T-helper 2 cell treated with Interferon-gamma antibody and Interleukin-4, amounts not matched to agents 5 μg/mL and 100 μg/mL, for 36 hours (primary cell): ENCODE measurements at regions not wholly inside any gene's neighbourhood (a gene's known extent, or its start where the extent isn't known, plus 50 kb on each side); places are given as distances from the start of the nearest gene placed in this dataset.
A peak's percentile ranks its signal among the peaks of the same experiment; 100 is the strongest.

Experiments used
- DNase-seq: peaks from one replicate; pipeline ENCODE4 v3.0.0; 2021; ENCODE audit warnings: low spot score
- H3K27ac Mint-ChIP-seq: one replicate; pipeline ENCODE4 v1.8.0; 2021; ENCODE audit warnings: mild to moderate bottlenecking, mixed read lengths
- H3K27me3 Mint-ChIP-seq: one replicate; pipeline ENCODE4 v1.8.0; 2021; ENCODE audit warnings: low read depth, mixed read lengths
- H3K36me3 Mint-ChIP-seq: one replicate; pipeline ENCODE4 v1.8.0; 2021; ENCODE audit warnings: low read depth, mixed read lengths
- H3K4me1 Mint-ChIP-seq: one replicate; pipeline ENCODE4 v1.8.0; 2021; ENCODE audit warnings: low read depth, mixed read lengths
- H3K4me3 Mint-ChIP-seq: one replicate; pipeline ENCODE4 v1.8.0; 2022; ENCODE audit warnings: mild to moderate bottlenecking, moderate library complexity, mixed read lengths
- H3K9me3 Mint-ChIP-seq: one replicate; pipeline ENCODE4 v1.8.0; 2021; ENCODE audit warnings: mixed read lengths

- H3K4me1 Mint-ChIP-seq, result peaks cover 3% of the 10 kb centered on the region
- no peaks in the 10 kb centered on the region for H3K27me3 Mint-ChIP-seq
- no peak overlapping the region for H3K27ac Mint-ChIP-seq
- no peak for DNase-seq
- peaks cover 3% of the 10 kb centered on the region for H3K9me3 Mint-ChIP-seq
- H3K36me3 Mint-ChIP-seq, result no peaks in the 10 kb centered on the region
- H3K4me3 Mint-ChIP-seq, result no peak overlapping the region
These were observed 324.8 kb upstream of the TBL1XR1 start for GRCh38 chr3:177522051-177522450.

GRCh38 chr3:177523067-177523675 lies 325.9 kb upstream of the TBL1XR1 start:
- Mint-ChIP-seq H3K4me3 (no peak overlapping the region), H3K36me3 (no peaks in the 10 kb centered on the region), H3K27me3 (no peaks in the 10 kb centered on the region), H3K27ac (no peak overlapping the region), H3K4me1 (peaks cover 3% of the 10 kb centered on the region), H3K9me3 (peaks cover 3% of the 10 kb centered on the region)
- DNase-seq, result no peak

GRCh38 chr3:177523872-177524438 lies 326.7 kb upstream of the TBL1XR1 start:
- no peak overlapping the region for H3K27ac Mint-ChIP-seq

GRCh38 chr3:177524742-177525141 lies 327.5 kb upstream of the TBL1XR1 start:
- Mint-ChIP-seq H3K36me3 (no peaks in the 10 kb centered on the region), H3K27ac (no peak overlapping the region), H3K4me3 (no peak overlapping the region), H3K4me1 (peaks cover 10% of the 10 kb centered on the region), H3K9me3 (peaks cover 3% of the 10 kb centered on the region), H3K27me3 (no peaks in the 10 kb centered on the region)
- DNase-seq, result no peak

More at GRCh38 chr3:177523872-177524438, 326.7 kb upstream of the TBL1XR1 start:
- peaks cover 3% of the 10 kb centered on the region for H3K9me3 Mint-ChIP-seq
- no peaks in the 10 kb centered on the region for H3K27me3 Mint-ChIP-seq
- H3K36me3 Mint-ChIP-seq, result no peaks in the 10 kb centered on the region
- no peak overlapping the region for H3K4me3 Mint-ChIP-seq
- no peak for DNase-seq
- peaks cover 9% of the 10 kb centered on the region for H3K4me1 Mint-ChIP-seq

GRCh38 chr3:177525414-177525813 lies 328.1 kb upstream of the TBL1XR1 start:
- Mint-ChIP-seq H3K36me3 (no peaks in the 10 kb centered on the region), H3K9me3 (peaks cover 3% of the 10 kb centered on the region), H3K27me3 (no peaks in the 10 kb centered on the region), H3K27ac (peak overlapping the region; percentile 10), H3K4me3 (no peak overlapping the region), H3K4me1 (peaks cover 10% of the 10 kb centered on the region)
- no peak for DNase-seq

GRCh38 chr3:177525987-177526712 lies 328.9 kb upstream of the TBL1XR1 start:
- Mint-ChIP-seq H3K27me3 (no peaks in the 10 kb centered on the region), H3K27ac (no peak overlapping the region), H3K9me3 (peaks cover 3% of the 10 kb centered on the region), H3K4me3 (no peak overlapping the region), H3K4me1 (peaks cover 10% of the 10 kb centered on the region), H3K36me3 (no peaks in the 10 kb centered on the region)
- DNase-seq, result no peak

GRCh38 chr3:177527182-177527581 lies 329.9 kb upstream of the TBL1XR1 start:
- DNase-seq, result no peak
- Mint-ChIP-seq H3K4me3 (no peak overlapping the region), H3K27ac (no peak overlapping the region), H3K4me1 (peaks cover 10% of the 10 kb centered on the region), H3K36me3 (no peaks in the 10 kb centered on the region), H3K9me3 (peaks cover 3% of the 10 kb centered on the region), H3K27me3 (no peaks in the 10 kb centered on the region)

- Mint-ChIP-seq H3K27ac (no peak overlapping the region), H3K9me3 (peaks cover 3% of the 10 kb centered on the region), H3K4me3 (no peak overlapping the region), H3K27me3 (no peaks in the 10 kb centered on the region), H3K36me3 (no peaks in the 10 kb centered on the region), H3K4me1 (peaks cover 10% of the 10 kb centered on the region)
- DNase-seq, result no peak
These were observed 331.2 kb upstream of the TBL1XR1 start for GRCh38 chr3:177528306-177529070.

- peaks cover 10% of the 10 kb centered on the region for H3K4me1 Mint-ChIP-seq
- H3K27ac Mint-ChIP-seq, result no peak overlapping the region
- no peaks in the 10 kb centered on the region for H3K27me3 Mint-ChIP-seq
- peaks cover 3% of the 10 kb centered on the region for H3K9me3 Mint-ChIP-seq
- no peaks in the 10 kb centered on the region for H3K36me3 Mint-ChIP-seq
- no peak for DNase-seq
- H3K4me3 Mint-ChIP-seq, result no peak overlapping the region
These were observed 331.8 kb upstream of the TBL1XR1 start for GRCh38 chr3:177529071-177529550.

GRCh38 chr3:177529716-177530335 lies 332.5 kb upstream of the TBL1XR1 start:
- H3K9me3 Mint-ChIP-seq, result peaks cover 3% of the 10 kb centered on the region
- no peak for DNase-seq
- no peak overlapping the region for H3K4me3 Mint-ChIP-seq
- H3K36me3 Mint-ChIP-seq, result no peaks in the 10 kb centered on the region
- no peaks in the 10 kb centered on the region for H3K27me3 Mint-ChIP-seq
- H3K27ac Mint-ChIP-seq, result no peak overlapping the region
- peaks cover 10% of the 10 kb centered on the region for H3K4me1 Mint-ChIP-seq

- DNase-seq, result no peak
- H3K27ac Mint-ChIP-seq, result no peak overlapping the region
These were observed 333.6 kb upstream of the TBL1XR1 start for GRCh38 chr3:177530908-177531307.

GRCh38 chr3:177536873-177537272 lies 339.6 kb upstream of the TBL1XR1 start:
- peaks cover 7% of the 10 kb centered on the region for H3K9me3 Mint-ChIP-seq
- DNase-seq, result no peak
- no peak overlapping the region for H3K4me3 Mint-ChIP-seq
- peaks cover 32% of the 10 kb centered on the region for H3K4me1 Mint-ChIP-seq
- H3K27me3 Mint-ChIP-seq, result no peaks in the 10 kb centered on the region
- H3K36me3 Mint-ChIP-seq, result peaks cover 5% of the 10 kb centered on the region
- no peak overlapping the region for H3K27ac Mint-ChIP-seq

More at GRCh38 chr3:177530908-177531307, 333.6 kb upstream of the TBL1XR1 start:
- Mint-ChIP-seq H3K27me3 (no peaks in the 10 kb centered on the region), H3K4me3 (no peak overlapping the region), H3K4me1 (peaks cover 9% of the 10 kb centered on the region), H3K9me3 (no peaks in the 10 kb centered on the region), H3K36me3 (no peaks in the 10 kb centered on the region)

GRCh38 chr3:177537612-177538011 lies 340.3 kb upstream of the TBL1XR1 start:
- Mint-ChIP-seq H3K4me1 (peaks cover 32% of the 10 kb centered on the region), H3K27ac (no peak overlapping the region), H3K36me3 (peaks cover 5% of the 10 kb centered on the region), H3K27me3 (no peaks in the 10 kb centered on the region), H3K4me3 (no peak overlapping the region), H3K9me3 (peaks cover 7% of the 10 kb centered on the region)
- DNase-seq, result no peak
